ENCODE measurements at regions not wholly inside any gene's neighbourhood (a gene's known extent, or its start where the extent isn't known, plus 50 kb on each side); places are given as distances from the start of the nearest gene placed in this dataset.

DNA sequence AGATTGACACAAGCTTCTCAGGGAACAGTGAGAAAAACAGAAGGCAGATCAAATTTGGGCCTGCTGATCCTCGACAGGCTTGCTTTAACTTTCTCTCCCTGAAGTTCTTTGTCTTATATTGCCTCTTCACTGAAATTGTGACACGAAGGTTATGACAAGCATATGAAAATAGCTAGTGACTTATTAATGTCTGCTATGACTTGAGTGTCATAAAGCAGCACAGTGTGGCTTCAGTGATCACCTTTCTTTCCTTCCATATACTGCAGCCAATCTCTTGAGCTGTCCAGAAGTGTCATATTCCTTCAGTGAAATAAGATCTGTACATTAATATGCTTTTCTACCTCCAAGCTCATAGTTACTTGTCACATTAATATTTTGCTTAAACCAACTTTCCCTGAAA lies 870.2 kb downstream of the C4orf33 start:
- H3K27ac ChIP-seq, result no peak overlapping the region
- no peaks in the 10 kb centered on the region for H3K4me1 ChIP-seq (ENCODE audit: insufficient read depth)
- no peaks in the 10 kb centered on the region for H4K20me1 ChIP-seq (ENCODE audit: insufficient read depth)
- 0 to 17% methylated on average over 2 of the region's 2 CpGs for WGBS, 2 experiments (ENCODE audit: low coverage in 1 of 2, low lambda C conversion rate in 2 of 2, missing lambda C conversion rate in 2 of 2)
- H3F3A ChIP-seq (ENCODE audit: insufficient read depth), result no peaks in the 10 kb centered on the region
- no peaks in the 10 kb centered on the region for H3K9me3 ChIP-seq (ENCODE audit: low read depth)
- H3K9me2 ChIP-seq (ENCODE audit: insufficient read depth), result no peaks in the 10 kb centered on the region
- H3K36me3 ChIP-seq (ENCODE audit: low read depth), result no peaks in the 10 kb centered on the region
- H3K79me2 ChIP-seq (ENCODE audit: insufficient read depth), result no peaks in the 10 kb centered on the region
- no peak for DNase-seq
- H3K4me3 ChIP-seq, result no peak overlapping the region
- TF ChIP-seq EZH2phosphoT487 (IDR thresholded peaks at IDR 0.05; ENCODE audit: insufficient read depth, low read depth) (no peak), EZH2 (IDR thresholded peaks at IDR 0.05; ENCODE audit: insufficient read depth, poor library complexity, severe bottlenecking) (no peak)
- no peaks in the 10 kb centered on the region for H3K27me3 ChIP-seq (replicated peaks; ENCODE audit: insufficient read depth)
- no peak overlapping the region for H3K9ac ChIP-seq
- in situ Hi-C loops (cut with MboI), result no loop called here
- H2AFZ ChIP-seq, result no peak overlapping the region
- H3K4me2 ChIP-seq (ENCODE audit: unreplicated experiment), result no peak overlapping the region

DNA sequence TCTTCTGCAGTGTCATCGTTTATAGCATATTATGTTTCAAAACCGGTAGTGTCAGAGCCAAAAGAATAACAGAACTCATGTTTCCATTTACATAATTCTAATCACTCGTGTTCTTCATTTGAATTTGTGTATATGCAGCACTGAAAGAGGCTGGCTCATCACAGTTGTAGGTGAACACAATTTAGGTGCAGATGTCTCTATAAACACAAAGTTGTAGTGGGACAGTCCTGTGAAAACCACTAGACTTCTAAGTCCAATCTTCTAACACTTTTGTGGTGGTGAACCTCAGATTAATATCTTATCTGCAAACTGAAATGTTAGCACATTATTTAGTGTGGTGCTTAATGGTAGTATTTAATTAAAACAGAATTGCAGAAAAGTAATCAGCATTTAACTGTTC lies 872.4 kb downstream of the C4orf33 start:
- H3K27ac ChIP-seq, result no peak overlapping the region
- H4K20me1 ChIP-seq (ENCODE audit: insufficient read depth), result no peaks in the 10 kb centered on the region
- H3K36me3 ChIP-seq (ENCODE audit: low read depth), result no peaks in the 10 kb centered on the region
- in situ Hi-C loops (cut with MboI), result no loop called here
- H3F3A ChIP-seq (ENCODE audit: insufficient read depth), result no peaks in the 10 kb centered on the region
- H3K4me1 ChIP-seq (ENCODE audit: insufficient read depth), result no peaks in the 10 kb centered on the region
- no peaks in the 10 kb centered on the region for H3K79me2 ChIP-seq (ENCODE audit: insufficient read depth)
- no peaks in the 10 kb centered on the region for H3K9me2 ChIP-seq (ENCODE audit: insufficient read depth)
- no peaks in the 10 kb centered on the region for H3K27me3 ChIP-seq (replicated peaks; ENCODE audit: insufficient read depth)
- no peak for DNase-seq
- no peak overlapping the region for H3K9ac ChIP-seq
- no peak overlapping the region for H3K4me3 ChIP-seq
- TF ChIP-seq EZH2phosphoT487 (IDR thresholded peaks at IDR 0.05; ENCODE audit: insufficient read depth, low read depth) (no peak), EZH2 (IDR thresholded peaks at IDR 0.05; ENCODE audit: insufficient read depth, poor library complexity, severe bottlenecking) (no peak)
- no peak overlapping the region for H2AFZ ChIP-seq
- WGBS, 2 experiments (ENCODE audit: low coverage in 1 of 2, low lambda C conversion rate in 2 of 2, missing lambda C conversion rate in 2 of 2), result 10 to 16% methylated on average over 3 of the region's 3 CpGs
- H3K9me3 ChIP-seq (ENCODE audit: low read depth), result no peaks in the 10 kb centered on the region
- no peak overlapping the region for H3K4me2 ChIP-seq (ENCODE audit: unreplicated experiment)

DNA sequence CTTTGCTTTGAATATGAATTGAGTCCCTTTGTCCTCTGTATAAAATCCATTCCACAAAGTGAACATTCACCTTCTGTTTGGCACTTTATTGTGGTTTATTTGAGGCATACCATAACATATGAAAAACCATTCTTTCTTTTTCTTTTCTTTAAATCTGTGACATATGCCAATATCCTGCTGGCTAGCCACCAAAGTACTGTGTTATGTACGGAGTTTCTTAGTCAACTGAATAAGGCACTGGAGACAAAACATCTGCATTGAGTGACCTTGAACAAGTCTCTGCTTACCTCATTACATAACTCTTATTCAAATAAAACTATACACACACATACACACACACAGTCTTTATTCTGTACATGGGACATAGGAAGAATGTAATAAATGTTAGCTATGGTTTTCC lies 872.8 kb downstream of the C4orf33 start:
- Histone ChIP-seq H3K4me3 (no peak overlapping the region), H3K9ac (no peak overlapping the region), H3K27ac (no peak overlapping the region), H3K79me2 (ENCODE audit: insufficient read depth) (no peaks in the 10 kb centered on the region), H2AFZ (no peak overlapping the region), H3K9me2 (ENCODE audit: insufficient read depth) (no peaks in the 10 kb centered on the region), H3K36me3 (ENCODE audit: low read depth) (no peaks in the 10 kb centered on the region), H3K4me2 (ENCODE audit: unreplicated experiment) (no peak overlapping the region), H3K9me3 (ENCODE audit: low read depth) (no peaks in the 10 kb centered on the region), H3F3A (ENCODE audit: insufficient read depth) (no peaks in the 10 kb centered on the region), H3K27me3 (replicated peaks; ENCODE audit: insufficient read depth) (no peaks in the 10 kb centered on the region), H4K20me1 (ENCODE audit: insufficient read depth) (no peaks in the 10 kb centered on the region), H3K4me1 (ENCODE audit: insufficient read depth) (no peaks in the 10 kb centered on the region)
- 9 to 38% methylated on average over 1 of the region's 1 CpG for WGBS, 2 experiments (ENCODE audit: low coverage in 1 of 2, low lambda C conversion rate in 2 of 2, missing lambda C conversion rate in 2 of 2)
- in situ Hi-C loops (cut with MboI), result no loop called here
- no peak for DNase-seq
- TF ChIP-seq EZH2phosphoT487 (IDR thresholded peaks at IDR 0.05; ENCODE audit: insufficient read depth, low read depth) (no peak), EZH2 (IDR thresholded peaks at IDR 0.05; ENCODE audit: insufficient read depth, poor library complexity, severe bottlenecking) (no peak)

DNA sequence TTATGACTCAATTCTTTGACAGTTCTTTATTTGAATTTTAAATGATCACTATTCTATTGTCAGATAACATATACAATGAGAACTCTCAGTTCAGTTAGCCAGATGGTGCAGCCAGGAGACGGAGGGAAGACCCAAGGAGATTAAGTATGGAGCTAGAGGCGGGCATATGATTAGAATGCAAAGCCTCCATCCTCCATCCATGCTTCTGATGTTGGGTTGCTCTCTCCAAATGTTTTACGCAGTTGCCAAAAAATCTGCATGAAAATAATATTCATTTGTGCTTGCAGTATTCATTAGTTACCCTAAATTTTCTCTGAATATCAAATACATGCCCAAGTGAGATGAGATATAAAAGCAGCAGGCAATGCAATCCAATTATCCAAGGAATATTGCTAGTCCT lies 874.8 kb downstream of the C4orf33 start:
- Histone ChIP-seq H3K27ac (no peak overlapping the region), H3K36me3 (ENCODE audit: low read depth) (no peaks in the 10 kb centered on the region), H3K79me2 (ENCODE audit: insufficient read depth) (no peaks in the 10 kb centered on the region), H3F3A (ENCODE audit: insufficient read depth) (no peaks in the 10 kb centered on the region), H2AFZ (no peak overlapping the region), H3K9me3 (ENCODE audit: low read depth) (no peaks in the 10 kb centered on the region), H3K4me1 (ENCODE audit: insufficient read depth) (no peaks in the 10 kb centered on the region), H3K9me2 (ENCODE audit: insufficient read depth) (no peaks in the 10 kb centered on the region), H3K4me3 (no peak overlapping the region), H4K20me1 (ENCODE audit: insufficient read depth) (no peaks in the 10 kb centered on the region), H3K4me2 (ENCODE audit: unreplicated experiment) (no peak overlapping the region), H3K27me3 (replicated peaks; ENCODE audit: insufficient read depth) (no peaks in the 10 kb centered on the region), H3K9ac (no peak overlapping the region)
- DNase-seq, result no peak
- in situ Hi-C loops (cut with MboI), result no loop called here
- 9 to 20% methylated on average over 3 of the region's 3 CpGs for WGBS, 2 experiments (ENCODE audit: low coverage in 1 of 2, low lambda C conversion rate in 2 of 2, missing lambda C conversion rate in 2 of 2)
- no peak for TF ChIP-seq EZH2 (IDR thresholded peaks at IDR 0.05; ENCODE audit: insufficient read depth, poor library complexity, severe bottlenecking)
- no peak for TF ChIP-seq EZH2phosphoT487 (IDR thresholded peaks at IDR 0.05; ENCODE audit: insufficient read depth, low read depth)

DNA sequence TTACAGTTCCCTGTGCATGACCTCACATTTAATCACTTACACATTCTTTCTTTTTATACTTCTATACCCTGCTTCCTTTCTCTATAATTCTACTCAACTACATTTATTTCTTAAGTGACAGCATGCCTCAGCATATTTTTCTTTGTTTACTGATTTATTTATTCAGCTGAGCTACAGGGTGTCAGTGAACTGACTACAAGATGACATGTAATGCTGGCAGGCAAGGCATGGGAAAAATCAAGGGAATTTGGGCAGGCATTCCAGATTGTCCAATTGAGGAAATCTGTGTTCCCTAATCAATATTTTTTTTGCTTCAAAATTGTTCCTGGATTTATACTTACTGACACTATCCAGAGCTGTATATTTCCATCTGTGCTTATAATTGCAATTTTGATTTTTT lies 875.5 kb downstream of the C4orf33 start:
- Histone ChIP-seq H3F3A (ENCODE audit: insufficient read depth) (no peaks in the 10 kb centered on the region), H3K9me2 (ENCODE audit: insufficient read depth) (no peaks in the 10 kb centered on the region), H3K9ac (no peak overlapping the region), H3K4me3 (no peak overlapping the region), H3K27ac (no peak overlapping the region), H2AFZ (no peak overlapping the region), H3K4me2 (ENCODE audit: unreplicated experiment) (no peak overlapping the region), H3K79me2 (ENCODE audit: insufficient read depth) (no peaks in the 10 kb centered on the region), H3K4me1 (ENCODE audit: insufficient read depth) (no peaks in the 10 kb centered on the region), H3K27me3 (replicated peaks; ENCODE audit: insufficient read depth) (no peaks in the 10 kb centered on the region), H3K9me3 (ENCODE audit: low read depth) (no peaks in the 10 kb centered on the region), H4K20me1 (ENCODE audit: insufficient read depth) (no peaks in the 10 kb centered on the region), H3K36me3 (ENCODE audit: low read depth) (no peaks in the 10 kb centered on the region)
- TF ChIP-seq EZH2 (IDR thresholded peaks at IDR 0.05; ENCODE audit: insufficient read depth, poor library complexity, severe bottlenecking) (no peak), EZH2phosphoT487 (IDR thresholded peaks at IDR 0.05; ENCODE audit: insufficient read depth, low read depth) (no peak)
- in situ Hi-C loops (cut with MboI), result no loop called here
- DNase-seq, result no peak

All from GM23248 (cell line).